ENCODE measurements at regions not wholly inside any gene's neighbourhood (a gene's known extent, or its start where the extent isn't known, plus 50 kb on each side); places are given as distances from the start of the nearest gene placed in this dataset.

- no peak for DNase-seq
These were observed 472.3 kb downstream of the MN1 start for GRCh38 chr22:27329131-27329850.

GRCh38 chr22:27329966-27330645, 471.4 kb downstream of the MN1 start:
- no peak for DNase-seq

- no peak for DNase-seq
These were observed 469.9 kb downstream of the MN1 start for GRCh38 chr22:27331526-27332281.

GRCh38 chr22:27335102-27335660, 466.4 kb downstream of the MN1 start:
- DNase-seq, result no peak

GRCh38 chr22:27336151-27337090, 465.1 kb downstream of the MN1 start:
- DNase-seq, result no peak

- DNase-seq, result no peak
These were observed 463.9 kb downstream of the MN1 start for GRCh38 chr22:27337676-27338075.

GRCh38 chr22:27340047-27340446, 461.5 kb downstream of the MN1 start:
- no peak for DNase-seq

- DNase-seq, result no peak
These were observed 457.0 kb downstream of the MN1 start for GRCh38 chr22:27344546-27344945.

GRCh38 chr22:27345691-27346090, 455.9 kb downstream of the MN1 start:
- DNase-seq, result no peak

- DNase-seq, result no peak
These were observed 453.6 kb downstream of the MN1 start for GRCh38 chr22:27347951-27348350.

- no peak for DNase-seq
These were observed 452.9 kb downstream of the MN1 start for GRCh38 chr22:27348634-27349033.

- no peak for DNase-seq
These were observed 452.1 kb downstream of the MN1 start for GRCh38 chr22:27349456-27349855.

GRCh38 chr22:27350306-27350705, 451.2 kb downstream of the MN1 start:
- DNase-seq, result no peak

GRCh38 chr22:27352426-27352825, 449.1 kb downstream of the MN1 start:
- no peak for DNase-seq

GRCh38 chr22:27358096-27358870, 443.3 kb downstream of the MN1 start:
- DNase-seq, result no peak

- no peak for DNase-seq
These were observed 431.3 kb downstream of the MN1 start for GRCh38 chr22:27370269-27370668.

- no peak for DNase-seq
These were observed 430.6 kb downstream of the MN1 start for GRCh38 chr22:27370987-27371386.

GRCh38 chr22:27372364-27372763, 429.2 kb downstream of the MN1 start:
- no peak for DNase-seq

- DNase-seq, result no peak
These were observed 428.4 kb downstream of the MN1 start for GRCh38 chr22:27372969-27373670.

- no peak for DNase-seq
These were observed 423.9 kb downstream of the MN1 start for GRCh38 chr22:27377501-27378295.
